ENCODE measurements at regions not wholly inside any gene's neighbourhood (a gene's known extent, or its start where the extent isn't known, plus 50 kb on each side); places are given as distances from the start of the nearest gene placed in this dataset.

GRCh38 chr6:104466306-104466705 is 393.4 kb downstream of the HACE1 start:
- TF ChIP-seq CTCF (IDR thresholded peaks at IDR 0.05; ENCODE audit: poor library complexity, severe bottlenecking): no peak
- no peak for TF ChIP-seq EP300 (conservative IDR thresholded peaks at IDR 0.05; ENCODE audit: poor library complexity, severe bottlenecking)
- TF ChIP-seq EZH2 (IDR thresholded peaks at IDR 0.05; ENCODE audit: borderline replicate concordance, insufficient read depth, low read length, poor library complexity, severe bottlenecking): no peak
- TF ChIP-seq POLR2AphosphoS5 (IDR thresholded peaks at IDR 0.05): no peak
- TF ChIP-seq TAF1 (IDR thresholded peaks at IDR 0.05; ENCODE audit: low read depth): no peak
- no peak for TF ChIP-seq SMC3 (conservative IDR thresholded peaks at IDR 0.05; ENCODE audit: poor library complexity)
- no peak for TF ChIP-seq REST (IDR thresholded peaks at IDR 0.05; ENCODE audit: borderline replicate concordance)
